K562 (cell line): ENCODE measurements at regions not wholly inside any gene's neighbourhood (a gene's known extent, or its start where the extent isn't known, plus 50 kb on each side); places are given as distances from the start of the nearest gene placed in this dataset.

Experiments used
- ARID3B ChIP-seq: fragments of 250-450 bp; sonication (Bioruptor Pico); IDR thresholded peaks from 2 replicates; pipeline ENCODE4 v1.4.0; 2020; ENCODE audit warnings: borderline replicate concordance
- ATF4 ChIP-seq: fragments of 450-650 bp; formaldehyde crosslinking; IDR thresholded peaks from 2 replicates; pipeline ENCODE4 v1.4.0; 2022; ENCODE audit warnings: mild to moderate bottlenecking, moderate library complexity
- HNRNPLL ChIP-seq: fragments of 200-400 bp; formaldehyde crosslinking; IDR thresholded peaks from 2 replicates; pipeline ENCODE4 v1.6.1; 2017; ENCODE audit warnings: low read length, low read depth, mild to moderate bottlenecking; ENCODE audit not compliant: poor library complexity, severe bottlenecking
- KAT2B ChIP-seq: IDR thresholded peaks from one replicate; pipeline ENCODE4 v1.6.1; 2012; ENCODE audit warnings: low read depth, mild to moderate bottlenecking, control low read depth, inconsistent platforms, low read length, moderate library complexity
- MYBL2 ChIP-seq, 2 experiments: fragments of 450-650 bp in 1 of 2; sonication (generic) in 1 of 2; formaldehyde crosslinking in 1 of 2; IDR thresholded peaks; 2 replicates each; pipeline versions ENCODE4 v1.6.1 to v1.8.1; 2017 to 2022; ENCODE audit warnings: borderline replicate concordance in 1 of 2, inconsistent platforms in 1 of 2, low read depth in 1 of 2, mild to moderate bottlenecking in 1 of 2, missing genetic modification reagents in 1 of 2, moderate library complexity in 1 of 2
- NELFE ChIP-seq: IDR thresholded peaks from 2 replicates; pipeline ENCODE4 v1.6.1; 2011; ENCODE audit warnings: mild to moderate bottlenecking; ENCODE audit not compliant: insufficient read depth, insufficient read length
- NFIX ChIP-seq: fragments of 250-450 bp; sonication (Bioruptor Pico); IDR thresholded peaks from 2 replicates; pipeline ENCODE4 v1.4.0; 2020; ENCODE audit warnings: low read depth, mild to moderate bottlenecking, moderate library complexity
- NR2C1 ChIP-seq, 2 experiments: fragments of 450-650 bp; IDR thresholded peaks; 2 replicates each; pipeline ENCODE4 v1.6.1; 2017; ENCODE audit warnings: mild to moderate bottlenecking in 2 of 2, antibody characterized with exemption in 1 of 2, inconsistent platforms in 1 of 2, missing compliant biosample characterization in 1 of 2, missing genetic modification characterization in 1 of 2
- PCBP2 ChIP-seq: fragments of 200-400 bp; formaldehyde crosslinking; IDR thresholded peaks from 2 replicates; pipeline ENCODE4 v1.6.1; 2018; ENCODE audit warnings: low read length, low read depth, mild to moderate bottlenecking, moderate library complexity; ENCODE audit not compliant: poor library complexity, severe bottlenecking
- PPARD ChIP-seq: fragments of 250-450 bp; sonication (Bioruptor Pico); IDR thresholded peaks from 2 replicates; pipeline ENCODE4 v1.8.0; 2022; ENCODE audit warnings: inconsistent platforms, mild to moderate bottlenecking, moderate library complexity
- SIRT6 ChIP-seq: IDR thresholded peaks from one replicate; pipeline ENCODE4 v1.6.1; 2012; ENCODE audit warnings: low read depth, mild to moderate bottlenecking, control low read depth, inconsistent platforms, low read length, moderate library complexity
- TCF3 ChIP-seq: sonication (generic); formaldehyde crosslinking; IDR thresholded peaks from 2 replicates; pipeline ENCODE4 v1.4.0; 2020; ENCODE audit warnings: mild to moderate bottlenecking, missing genetic modification reagents
- TOE1 ChIP-seq, 2 experiments: fragments of 450-650 bp in 1 of 2; sonication (generic) in 1 of 2; formaldehyde crosslinking in 1 of 2; IDR thresholded peaks; 2 replicates each; pipeline versions ENCODE4 v1.7.1 to v1.8.0; 2016 to 2022; ENCODE audit warnings: borderline replicate concordance in 2 of 2, mild to moderate bottlenecking in 2 of 2, antibody characterized with exemption in 1 of 2, inconsistent platforms in 1 of 2, low read depth in 1 of 2, missing genetic modification reagents in 1 of 2, moderate library complexity in 1 of 2
- ZMIZ1 ChIP-seq, 2 experiments: fragments of 150-350 bp in 1 of 2; IDR thresholded peaks; 2 replicates each; pipeline ENCODE4 v1.6.1; 2012 to 2016; ENCODE audit warnings: low read depth in 2 of 2, low read length in 2 of 2, mild to moderate bottlenecking in 1 of 2, moderate library complexity in 1 of 2
- ZNF644 ChIP-seq: fragments of 200-800 bp; sonication (Bioruptor generic); IDR thresholded peaks from 2 replicates; pipeline ENCODE4 v1.6.1; 2016; ENCODE audit warnings: low read depth, missing genetic modification characterization, missing compliant biosample characterization
- ZNF780A ChIP-seq: fragments of 250-450 bp; sonication (Bioruptor Pico); IDR thresholded peaks from 2 replicates; pipeline ENCODE4 v1.5.0; 2021; ENCODE audit warnings: mild to moderate bottlenecking
- TF ChIP-seq, protein P1 (sequence below): fragments of 250-450 bp; sonication (Bioruptor Pico); IDR thresholded peaks from 2 replicates; pipeline ENCODE4 v1.8.0; 2021; ENCODE audit warnings: moderate library complexity, mild to moderate bottlenecking, inconsistent platforms

- TF ChIP-seq PPARD (no peak), ATF4 (CRISPR knock-in tag) (peak; percentile 74), NFIX (no peak), MYBL2 (IDR thresholded peaks at IDR 0.05; ENCODE audit: low read depth) (no peak), MYBL2 (CRISPR knock-in tag; IDR thresholded peaks at IDR 0.05; ENCODE audit: borderline replicate concordance) (no peak), TOE1 (IDR thresholded peaks at IDR 0.05; ENCODE audit: borderline replicate concordance) (no peak), TOE1 (CRISPR knock-in tag; IDR thresholded peaks at IDR 0.05; ENCODE audit: borderline replicate concordance, low read depth) (no peak), KAT2B (no peak), ZMIZ1 (IDR thresholded peaks at IDR 0.05; ENCODE audit: low read depth in 2 of 2, low read length in 2 of 2) (no peak), PCBP2 (no peak), NELFE (no peak), ZNF780A (CRISPR knock-in tag) (no peak), SIRT6 (no peak), HNRNPLL (no peak), TCF3 (CRISPR knock-in tag) (no peak), ZNF644 (tag) (no peak), ARID3B (CRISPR knock-in tag) (no peak), NR2C1 (IDR thresholded peaks at IDR 0.05) (no peak), NR2C1 (tag; IDR thresholded peaks at IDR 0.05) (no peak)
- TF ChIP-seq, protein P1, sequence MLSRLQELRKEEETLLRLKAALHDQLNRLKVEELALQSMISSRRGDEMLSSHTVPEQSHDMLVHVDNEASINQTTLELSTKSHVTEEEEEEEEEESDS (CRISPR knock-in tag), result no peak
Measured at GRCh38 chr15:80317389-80318182, 65.6 kb upstream of the CTXND1 start (continued).
